ENCODE measurements at regions not wholly inside any gene's neighbourhood (a gene's known extent, or its start where the extent isn't known, plus 50 kb on each side); places are given as distances from the start of the nearest gene placed in this dataset.

DNA sequence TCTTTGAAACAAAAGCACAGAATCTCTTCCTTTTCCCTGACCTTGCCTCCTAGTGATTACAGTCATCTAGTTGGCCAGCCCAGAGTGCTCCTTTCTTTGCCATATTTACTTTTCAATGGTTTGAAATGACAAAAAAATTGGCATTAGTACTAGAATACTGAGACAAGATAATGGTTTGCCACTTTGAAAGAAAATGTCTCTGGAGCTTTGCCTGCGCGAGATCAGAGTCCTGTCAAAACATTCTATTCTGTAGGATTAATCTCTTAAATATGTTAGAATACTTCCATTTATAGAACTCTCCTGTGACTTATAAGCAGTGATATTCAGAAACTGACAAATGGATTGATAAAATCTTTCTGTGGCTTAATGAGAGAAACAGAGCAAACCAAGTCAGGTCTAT is 484.0 kb upstream of the IZUMO3 start:
- ATAC-seq (no peak), DNase-seq (ENCODE audit: low spot score) (no peak), FAIRE-seq (no peak)
- Histone ChIP-seq H3K9ac (ENCODE audit: insufficient read depth, low read depth, low read length) (no peak overlapping the region), H3K27me3 (ENCODE audit: control insufficient read depth in 1 of 2, insufficient read depth in 2 of 2, low read length in 2 of 2) (no peaks in the 10 kb centered on the region), H3K79me2 (ENCODE audit: insufficient read depth, low read length) (no peaks in the 10 kb centered on the region), H3K4me2 (ENCODE audit: low read depth, low read length) (no peak overlapping the region), H3K4me1 (ENCODE audit: insufficient read depth, low read length) (no peaks in the 10 kb centered on the region), H3K9me3 (ENCODE audit: low read length) (peaks cover 18% of the 10 kb centered on the region), H3K36me3 (replicated peaks in 1 of 2; ENCODE audit: control insufficient read depth in 1 of 2, insufficient read depth in 2 of 2, low read length in 2 of 2) (no peaks in the 10 kb centered on the region), H3K4me3 (replicated peaks in 1 of 3; ENCODE audit: insufficient read depth in 1 of 3, low read depth in 2 of 3, low read length in 3 of 3) (no peak overlapping the region), H2AFZ (ENCODE audit: low read length) (no peak overlapping the region), H4K20me1 (ENCODE audit: insufficient read depth, low read length) (no peaks in the 10 kb centered on the region), H3K27ac (ENCODE audit: extremely low read length, insufficient read depth, low read length) (no peak overlapping the region)
- intact Hi-C loops (cut with micrococcal nuclease; ENCODE audit: unreplicated experiment) (no loop called here), in situ Hi-C loops (cut with HindIII; ENCODE audit: extremely low pct_ligation_motif_present, low pct_unique_long_range_greater_than_20kb) (no loop called here)
- CTCF ChIA-PET (ENCODE audit: low intra/inter-chr PET ratio, low total read pairs): no interaction called here
- WGBS (ENCODE audit: low lambda C conversion rate): 36% methylated on average over 2 of the region's 2 CpGs
- no TSS peak for BruUV-seq (replicated peaks)
- POLR2A ChIA-PET: no interaction called here
- no peak for TF ChIP-seq ZFP41 (CRISPR knock-in tag; IDR thresholded peaks at IDR 0.05; ENCODE audit: borderline replicate concordance)
- TF ChIP-seq ZNF274 (CRISPR knock-in tag; IDR thresholded peaks at IDR 0.05): no peak
- no peak for TF ChIP-seq AKAP8 (CRISPR knock-in tag; IDR thresholded peaks at IDR 0.05)
- TF ChIP-seq ZNF253 (CRISPR knock-in tag; IDR thresholded peaks at IDR 0.05; ENCODE audit: borderline replicate concordance): no peak

DNA sequence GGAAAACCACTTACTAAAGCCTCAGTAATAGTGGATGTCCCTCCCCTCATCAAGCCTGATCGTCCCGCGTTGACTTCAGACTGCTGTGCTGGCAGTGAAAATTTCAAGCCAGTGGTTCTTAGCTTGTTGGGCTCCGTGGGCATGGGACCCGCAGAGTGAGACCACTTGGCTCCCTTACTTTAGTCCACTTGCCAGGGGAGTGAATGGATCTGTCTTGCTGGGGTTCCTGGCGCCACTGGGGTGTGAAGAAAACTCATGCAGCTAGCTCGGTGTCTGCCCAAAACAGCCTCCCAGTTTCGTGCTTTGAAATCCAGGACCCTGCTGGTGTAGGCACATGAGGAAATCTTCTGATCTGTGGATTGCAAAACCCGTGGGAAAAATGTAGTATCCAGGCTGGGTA is 480.0 kb upstream of the IZUMO3 start:
- H3K27me3 ChIP-seq (ENCODE audit: control insufficient read depth in 1 of 2, insufficient read depth in 2 of 2, low read length in 2 of 2): no peaks in the 10 kb centered on the region
- peaks cover 23% of the 10 kb centered on the region for H3K9me3 ChIP-seq (ENCODE audit: low read length)
- H3K79me2 ChIP-seq (ENCODE audit: insufficient read depth, low read length): no peaks in the 10 kb centered on the region
- no peaks in the 10 kb centered on the region for H3K4me1 ChIP-seq (ENCODE audit: insufficient read depth, low read length)
- in situ Hi-C loops (cut with HindIII; ENCODE audit: extremely low pct_ligation_motif_present, low pct_unique_long_range_greater_than_20kb) (no loop called here), intact Hi-C loops (cut with micrococcal nuclease; ENCODE audit: unreplicated experiment) (no loop called here)
- H4K20me1 ChIP-seq (ENCODE audit: insufficient read depth, low read length): no peaks in the 10 kb centered on the region
- H3K4me3 ChIP-seq (replicated peaks in 1 of 3; ENCODE audit: insufficient read depth in 1 of 3, low read depth in 2 of 3, low read length in 3 of 3): no peak overlapping the region
- POLR2A ChIA-PET: no interaction called here
- H2AFZ ChIP-seq (ENCODE audit: low read length): no peak overlapping the region
- no peak overlapping the region for H3K9ac ChIP-seq (ENCODE audit: insufficient read depth, low read depth, low read length)
- TF ChIP-seq KMT2B (CRISPR knock-in tag; IDR thresholded peaks at IDR 0.05): no peak
- H3K36me3 ChIP-seq (replicated peaks in 1 of 2; ENCODE audit: control insufficient read depth in 1 of 2, insufficient read depth in 2 of 2, low read length in 2 of 2): no peaks in the 10 kb centered on the region
- H3K27ac ChIP-seq (ENCODE audit: extremely low read length, insufficient read depth, low read length): no peak overlapping the region
- ATAC-seq (no peak), DNase-seq (ENCODE audit: low spot score) (no peak), FAIRE-seq (no peak)
- CTCF ChIA-PET (ENCODE audit: low intra/inter-chr PET ratio, low total read pairs): no interaction called here
- no TSS peak for BruUV-seq (replicated peaks)
- no peak overlapping the region for H3K4me2 ChIP-seq (ENCODE audit: low read depth, low read length)
- WGBS (ENCODE audit: low lambda C conversion rate): 39% methylated on average over 5 of the region's 9 CpGs

Data from HepG2 (cell line).